HG03469 (cell line): ENCODE measurements at regions not wholly inside any gene's neighbourhood (a gene's known extent, or its start where the extent isn't known, plus 50 kb on each side); places are given as distances from the start of the nearest gene placed in this dataset.

ENCODE experiments used
- ATAC-seq: cut with Tn5 transposase; IDR thresholded peaks from one replicate; pipeline ENCODE4 v1.9.1; 2021; ENCODE audit warnings: mild to moderate bottlenecking, moderate library complexity, moderate number of reproducible peaks; ENCODE audit not compliant: unreplicated experiment

DNA sequence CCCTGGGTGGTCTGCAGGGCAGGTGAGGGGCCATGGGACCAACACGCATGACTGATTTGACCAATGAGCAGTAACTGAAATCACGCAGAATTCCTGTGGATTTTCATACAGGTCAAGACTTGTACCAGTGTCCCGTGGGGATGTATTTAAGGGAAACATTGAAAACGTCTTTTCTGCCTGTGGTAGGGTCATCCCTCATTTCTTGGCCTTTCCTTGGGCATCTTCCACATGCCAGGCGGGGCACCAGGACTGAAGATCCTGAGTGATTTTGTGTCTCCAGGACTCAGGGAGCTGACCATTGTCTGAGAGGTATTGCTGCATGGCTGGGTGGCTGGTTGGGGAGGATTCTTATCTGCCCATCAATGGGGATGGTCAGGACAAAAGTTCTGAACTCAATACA, 289.0 kb downstream of the GLRX3 start:
- ATAC-seq = no peak

GRCh38 chr10:130425881-130426435, 289.8 kb downstream of the GLRX3 start:
- ATAC-seq = no peak

- ATAC-seq = no peak
Observed at GRCh38 chr10:130427216-130427722, 291.1 kb downstream of the GLRX3 start.

DNA sequence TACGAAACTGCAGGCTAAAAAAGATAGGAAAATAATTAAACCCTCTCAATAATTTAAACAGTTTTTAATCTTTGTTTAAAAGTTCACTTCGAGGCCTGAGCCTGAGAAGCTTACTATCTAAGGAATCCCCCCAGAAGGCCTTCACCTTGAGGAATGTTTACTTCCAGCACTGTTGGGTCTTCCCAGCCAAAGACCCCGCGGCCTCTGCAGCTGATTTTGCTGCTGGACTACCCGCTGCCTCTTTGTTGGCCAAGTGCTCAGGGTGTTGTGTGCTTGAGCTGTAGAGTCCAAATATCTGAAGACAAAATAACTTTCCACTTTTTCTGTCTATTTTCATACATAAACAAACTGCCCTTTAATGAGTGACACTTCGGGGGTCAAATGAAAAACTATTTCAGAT, 292.7 kb downstream of the GLRX3 start:
- ATAC-seq = no peak

GRCh38 chr10:130429809-130430208, 293.6 kb downstream of the GLRX3 start:
- no peak for ATAC-seq

GRCh38 chr10:130430291-130430690, 294.1 kb downstream of the GLRX3 start:
- ATAC-seq = no peak

DNA sequence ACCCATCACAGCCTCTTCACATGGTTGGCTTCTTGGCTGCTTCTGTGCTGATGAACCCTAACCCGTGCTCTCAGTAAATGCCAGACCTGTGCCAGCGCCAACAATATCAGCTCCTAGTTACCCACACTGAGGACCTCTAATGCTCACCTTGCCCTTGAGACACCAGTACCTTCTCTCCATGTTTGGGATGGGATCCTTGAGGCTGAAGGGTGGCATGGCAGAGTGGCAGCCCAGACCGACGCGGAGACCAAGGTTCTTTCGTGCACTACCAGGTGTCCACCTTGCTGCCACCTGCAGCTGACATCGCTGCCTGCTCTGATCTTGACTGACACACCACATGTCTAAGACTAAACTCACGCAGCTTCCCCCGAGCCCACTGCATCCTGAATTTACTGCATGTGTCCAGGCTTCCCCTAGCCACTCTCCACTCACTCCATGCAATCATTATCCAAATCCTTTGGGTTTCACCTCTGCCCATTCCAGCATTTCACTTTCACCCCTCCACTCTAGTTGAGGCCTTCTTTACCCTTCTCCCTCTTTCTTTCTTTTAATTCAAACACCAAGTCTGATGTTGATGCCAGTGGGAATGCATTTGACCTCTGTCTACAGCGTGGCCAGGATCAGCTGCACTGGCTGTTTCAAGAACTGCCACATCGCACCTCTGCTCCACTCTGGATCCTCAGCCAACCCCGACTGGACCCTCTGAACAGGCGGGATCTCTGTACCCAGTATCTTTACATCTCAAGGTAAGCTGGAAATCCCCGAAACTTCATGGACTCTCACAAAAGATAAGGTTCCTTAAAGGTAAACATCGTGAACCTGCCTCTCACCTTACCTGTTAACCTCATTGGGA, 294.9 kb downstream of the GLRX3 start:
- no peak for ATAC-seq

DNA sequence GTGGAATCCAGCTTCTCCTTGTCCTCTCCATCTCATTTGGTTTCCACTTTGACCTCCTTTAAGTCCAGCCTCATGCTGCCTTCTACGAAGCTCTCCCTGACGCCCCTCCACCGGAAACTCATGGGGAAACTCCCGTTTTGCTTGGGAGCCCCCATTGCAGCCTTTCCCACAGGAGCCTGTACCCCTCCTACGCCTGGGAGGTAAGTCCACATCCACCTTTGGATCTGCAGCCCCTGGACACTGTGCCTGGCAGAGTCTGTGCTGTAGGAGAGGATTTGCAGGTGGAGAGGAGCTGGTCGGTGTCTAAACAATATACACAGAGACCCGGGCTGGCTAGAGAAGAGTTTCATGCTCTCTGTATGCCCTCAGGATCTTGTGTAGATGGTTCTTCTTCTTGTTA, 296.1 kb downstream of the GLRX3 start:
- ATAC-seq = no peak

GRCh38 chr10:130432850-130433249, 296.7 kb downstream of the GLRX3 start:
- no peak for ATAC-seq

GRCh38 chr10:130434446-130435385, 298.5 kb downstream of the GLRX3 start:
- no peak for ATAC-seq

DNA sequence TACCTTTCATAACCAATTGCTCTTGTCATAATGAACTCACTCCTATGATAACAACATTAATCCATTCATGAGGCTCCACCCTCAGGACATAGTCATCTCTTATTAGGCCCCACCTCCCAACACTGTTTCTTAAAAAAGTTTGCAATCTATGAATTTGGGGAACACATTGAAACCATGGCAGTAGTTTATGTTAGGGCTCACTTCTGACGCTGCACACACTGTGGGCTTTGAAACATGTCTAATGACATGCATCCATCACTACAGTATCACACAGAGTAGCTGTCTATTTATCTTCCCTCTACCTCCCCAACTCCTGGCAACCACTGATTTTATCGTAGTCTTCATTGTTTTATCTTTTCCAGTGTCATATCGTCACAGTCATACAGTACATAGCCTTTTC, 299.8 kb downstream of the GLRX3 start:
- no peak for ATAC-seq

GRCh38 chr10:130438861-130439260, 302.7 kb downstream of the GLRX3 start:
- ATAC-seq = no peak

- ATAC-seq = no peak
Observed at GRCh38 chr10:130439766-130440165, 303.6 kb downstream of the GLRX3 start.

GRCh38 chr10:130440494-130440893, 304.3 kb downstream of the GLRX3 start:
- ATAC-seq = no peak

DNA sequence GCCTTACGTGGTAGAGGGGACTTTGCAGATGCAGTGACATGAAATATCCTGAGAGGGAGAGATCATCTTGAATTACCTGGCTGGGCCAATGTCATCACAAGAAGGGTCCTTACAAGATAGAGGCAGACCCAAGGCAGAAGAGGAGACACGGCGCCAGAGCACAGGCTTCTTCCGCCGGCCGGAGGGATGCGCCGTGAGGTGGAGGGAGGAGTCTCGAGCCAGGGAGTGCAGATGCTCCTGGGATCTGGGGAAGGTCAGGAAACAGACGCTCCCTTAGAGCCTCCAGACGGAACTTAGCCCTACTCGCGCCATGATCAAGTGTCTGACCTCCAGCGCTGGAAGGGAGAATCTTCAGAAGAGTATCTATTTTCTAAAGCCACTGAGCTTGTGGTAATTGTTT, 304.8 kb downstream of the GLRX3 start:
- no peak for ATAC-seq

DNA sequence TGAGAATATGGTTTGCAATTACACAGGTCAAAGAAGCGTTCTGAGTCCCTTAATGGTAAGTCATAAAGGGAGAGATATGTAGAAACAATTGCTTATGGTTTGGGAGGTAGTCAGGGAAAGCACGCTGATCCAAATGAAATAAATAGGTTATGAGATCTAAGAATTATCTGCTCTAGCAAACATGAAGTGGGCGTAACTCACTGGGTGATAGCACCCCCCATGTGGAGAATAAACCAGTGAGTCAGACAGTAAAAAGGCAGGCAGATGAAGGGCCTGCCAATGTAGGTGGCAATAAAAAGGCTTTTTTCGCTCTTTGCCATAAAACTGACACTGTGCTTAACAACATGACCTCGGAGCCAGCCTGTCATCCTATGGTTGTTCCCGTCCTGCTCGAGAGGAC, 306.9 kb downstream of the GLRX3 start:
- no peak for ATAC-seq

GRCh38 chr10:130453036-130453720, 317.0 kb downstream of the GLRX3 start:
- ATAC-seq = no peak

GRCh38 chr10:130453721-130454542, 317.7 kb downstream of the GLRX3 start:
- no peak for ATAC-seq

DNA sequence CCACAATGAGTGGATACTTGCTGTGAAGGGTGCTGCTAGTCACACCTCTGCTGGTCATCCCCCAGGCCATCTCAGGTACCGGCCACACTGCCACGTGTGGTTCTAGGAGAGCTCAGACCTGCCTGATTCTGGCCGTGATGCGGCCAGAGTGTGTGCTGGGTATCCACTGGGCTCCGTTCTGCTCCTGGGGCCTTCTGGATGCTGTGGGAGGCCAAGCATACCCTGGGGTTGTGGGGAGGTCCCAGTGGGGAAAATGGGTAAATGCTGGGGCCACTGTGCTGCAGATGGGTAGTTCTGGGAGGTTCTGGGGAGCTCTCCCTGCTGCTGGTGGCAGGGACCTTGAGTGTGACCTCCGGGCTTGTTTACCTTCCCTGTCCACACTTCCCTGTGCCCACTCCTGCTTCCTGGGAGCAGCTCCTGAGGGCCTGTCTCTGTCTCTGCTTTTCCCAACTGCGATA, 318.4 kb downstream of the GLRX3 start:
- no peak for ATAC-seq
